KOPT-K1 (cell line): ENCODE measurements at regions not wholly inside any gene's neighbourhood (a gene's known extent, or its start where the extent isn't known, plus 50 kb on each side); places are given as distances from the start of the nearest gene placed in this dataset.
"Not testable (repeated sequence)": the region's sequence is repeated elsewhere in the genome, so short reads cannot be mapped to it uniquely, and the experiment has no call there.

ENCODE experiments used
- H3K27ac ChIP-seq: fragments of 200-600 bp; sonication (generic); 2 replicates; pipeline ENCODE4 v1.5.1; 2016; ENCODE audit warnings: antibody characterized with exemption, mild to moderate bottlenecking, low read depth, low read length; ENCODE audit not compliant: poor library complexity, severe bottlenecking
- H3K36me3 ChIP-seq: fragments of 200-600 bp; sonication (generic); 2 replicates; pipeline ENCODE4 v1.5.1; 2017; ENCODE audit warnings: antibody characterized with exemption, mild to moderate bottlenecking, low read length, moderate library complexity; ENCODE audit not compliant: insufficient read depth
- H3K9me3 ChIP-seq: fragments of 200-600 bp; sonication (generic); 2 replicates; pipeline ENCODE4 v1.5.1; 2017; ENCODE audit warnings: antibody characterized with exemption, low read length, mild to moderate bottlenecking; ENCODE audit not compliant: insufficient read depth, poor library complexity, severe bottlenecking

- Histone ChIP-seq H3K36me3 (no peaks in the 10 kb centered on the region), H3K27ac (no peak overlapping the region), H3K9me3 (no peaks in the 10 kb centered on the region)
These were observed 153.3 kb upstream of the RUNX1 start for GRCh38 chr21:35202431-35202830.

- Histone ChIP-seq H3K27ac (no peak overlapping the region), H3K36me3 (no peaks in the 10 kb centered on the region), H3K9me3 (peaks cover 6% of the 10 kb centered on the region)
These were observed 152.7 kb upstream of the RUNX1 start for GRCh38 chr21:35201799-35202198.

GRCh38 chr21:35201288-35201687 lies 152.2 kb upstream of the RUNX1 start:
- H3K27ac ChIP-seq = no peak overlapping the region
- H3K9me3 ChIP-seq = peaks cover 6% of the 10 kb centered on the region
- H3K36me3 ChIP-seq = no peaks in the 10 kb centered on the region

GRCh38 chr21:35199733-35200015 lies 150.6 kb upstream of the RUNX1 start:
- Histone ChIP-seq H3K27ac (no peak overlapping the region), H3K9me3 (peaks cover 6% of the 10 kb centered on the region), H3K36me3 (no peaks in the 10 kb centered on the region)

GRCh38 chr21:35198982-35199732 lies 150.1 kb upstream of the RUNX1 start:
- peaks cover 6% of the 10 kb centered on the region for H3K9me3 ChIP-seq
- H3K36me3 ChIP-seq = no peaks in the 10 kb centered on the region
- no peak overlapping the region for H3K27ac ChIP-seq

GRCh38 chr21:35198565-35198964 lies 149.5 kb upstream of the RUNX1 start:
- Histone ChIP-seq H3K27ac (no peak overlapping the region), H3K36me3 (no peaks in the 10 kb centered on the region), H3K9me3 (peaks cover 6% of the 10 kb centered on the region)

GRCh38 chr21:35197992-35198431 lies 148.9 kb upstream of the RUNX1 start:
- Histone ChIP-seq H3K9me3 (peaks cover 6% of the 10 kb centered on the region), H3K36me3 (no peaks in the 10 kb centered on the region), H3K27ac (no peak overlapping the region)

GRCh38 chr21:35197191-35197590 lies 148.1 kb upstream of the RUNX1 start:
- Histone ChIP-seq H3K27ac (no peak overlapping the region), H3K36me3 (no peaks in the 10 kb centered on the region), H3K9me3 (peaks cover 6% of the 10 kb centered on the region)

- no peak overlapping the region for H3K27ac ChIP-seq
- peaks cover 6% of the 10 kb centered on the region for H3K9me3 ChIP-seq
- no peaks in the 10 kb centered on the region for H3K36me3 ChIP-seq
These were observed 147.0 kb upstream of the RUNX1 start for GRCh38 chr21:35196128-35196527.

- Histone ChIP-seq H3K36me3 (no peaks in the 10 kb centered on the region), H3K9me3 (peaks cover 6% of the 10 kb centered on the region), H3K27ac (no peak overlapping the region)
These were observed 146.1 kb upstream of the RUNX1 start for GRCh38 chr21:35195232-35195631.

GRCh38 chr21:35191754-35192153 lies 142.7 kb upstream of the RUNX1 start:
- H3K27ac ChIP-seq = no peak overlapping the region

GRCh38 chr21:35191128-35191527 lies 142.0 kb upstream of the RUNX1 start:
- Histone ChIP-seq H3K9me3 (no peaks in the 10 kb centered on the region), H3K27ac (no peak overlapping the region), H3K36me3 (no peaks in the 10 kb centered on the region)

More at GRCh38 chr21:35191754-35192153, 142.7 kb upstream of the RUNX1 start:
- no peaks in the 10 kb centered on the region for H3K36me3 ChIP-seq
- H3K9me3 ChIP-seq = no peaks in the 10 kb centered on the region

- Histone ChIP-seq H3K9me3 (no peaks in the 10 kb centered on the region), H3K27ac (no peak overlapping the region), H3K36me3 (no peaks in the 10 kb centered on the region)
These were observed 141.1 kb upstream of the RUNX1 start for GRCh38 chr21:35190201-35190701.

- Histone ChIP-seq H3K9me3 (no peaks in the 10 kb centered on the region), H3K36me3 (no peaks in the 10 kb centered on the region), H3K27ac (no peak overlapping the region)
These were observed 140.2 kb upstream of the RUNX1 start for GRCh38 chr21:35189077-35189863.

- H3K36me3 ChIP-seq, H3K27ac ChIP-seq, H3K9me3 ChIP-seq: not testable (repeated sequence)
These were observed 134.3 kb upstream of the RUNX1 start for GRCh38 chr21:35183389-35183788.
